A673 (cell line): ENCODE measurements at regions not wholly inside any gene's neighbourhood (a gene's known extent, or its start where the extent isn't known, plus 50 kb on each side); places are given as distances from the start of the nearest gene placed in this dataset.

Experiments used
- EZH2 ChIP-seq: fragments of 200-600 bp; sonication (generic); IDR thresholded peaks from 2 replicates; pipeline ENCODE4 v1.6.1; 2017; ENCODE audit warnings: borderline replicate concordance, low read depth, mild to moderate bottlenecking, mixed read lengths, antibody characterized with exemption, low read length; ENCODE audit not compliant: poor library complexity, severe bottlenecking
- TF ChIP-seq, protein P1 (sequence below): fragments of 300-800, 200-600 bp; sonication (generic); conservative IDR thresholded peaks from 2 replicates; pipeline ENCODE4 v1.5.1; 2017; ENCODE audit warnings: low read depth, mild to moderate bottlenecking, antibody characterized with exemption, low read length, moderate library complexity, mixed read lengths

- TF ChIP-seq, protein P1, sequence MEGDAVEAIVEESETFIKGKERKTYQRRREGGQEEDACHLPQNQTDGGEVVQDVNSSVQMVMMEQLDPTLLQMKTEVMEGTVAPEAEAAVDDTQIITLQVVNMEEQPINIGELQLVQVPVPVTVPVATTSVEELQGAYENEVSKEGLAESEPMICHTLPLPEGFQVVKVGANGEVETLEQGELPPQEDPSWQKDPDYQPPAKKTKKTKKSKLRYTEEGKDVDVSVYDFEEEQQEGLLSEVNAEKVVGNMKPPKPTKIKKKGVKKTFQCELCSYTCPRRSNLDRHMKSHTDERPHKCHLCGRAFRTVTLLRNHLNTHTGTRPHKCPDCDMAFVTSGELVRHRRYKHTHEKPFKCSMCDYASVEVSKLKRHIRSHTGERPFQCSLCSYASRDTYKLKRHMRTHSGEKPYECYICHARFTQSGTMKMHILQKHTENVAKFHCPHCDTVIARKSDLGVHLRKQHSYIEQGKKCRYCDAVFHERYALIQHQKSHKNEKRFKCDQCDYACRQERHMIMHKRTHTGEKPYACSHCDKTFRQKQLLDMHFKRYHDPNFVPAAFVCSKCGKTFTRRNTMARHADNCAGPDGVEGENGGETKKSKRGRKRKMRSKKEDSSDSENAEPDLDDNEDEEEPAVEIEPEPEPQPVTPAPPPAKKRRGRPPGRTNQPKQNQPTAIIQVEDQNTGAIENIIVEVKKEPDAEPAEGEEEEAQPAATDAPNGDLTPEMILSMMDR: no peak
- no peak for TF ChIP-seq EZH2
Observed at GRCh38 chr6:22958677-22959076, 389.3 kb downstream of the HDGFL1 start.
